WI38 (cell line): ENCODE measurements at regions not wholly inside any gene's neighbourhood (a gene's known extent, or its start where the extent isn't known, plus 50 kb on each side); places are given as distances from the start of the nearest gene placed in this dataset.

Source experiments
- H3K4me3 ChIP-seq: 2 replicates; pipeline ENCODE4 v1.5.1; 2011; ENCODE audit warnings: low read depth, mild to moderate bottlenecking, control low read depth, low read length
- CTCF ChIP-seq: IDR thresholded peaks from 2 replicates; pipeline ENCODE4 v1.5.1; 2012; ENCODE audit warnings: low read depth, mild to moderate bottlenecking, control low read depth, low read length

GRCh38 chr14:65269732-65270131 lies 142.8 kb upstream of the FUT8 start:
- TF ChIP-seq CTCF, result no peak
- H3K4me3 ChIP-seq, result no peak overlapping the region

GRCh38 chr14:65277027-65277426 lies 135.5 kb upstream of the FUT8 start:
- TF ChIP-seq CTCF, result no peak
- no peak overlapping the region for H3K4me3 ChIP-seq

- TF ChIP-seq CTCF, result no peak
- no peak overlapping the region for H3K4me3 ChIP-seq
Measured at GRCh38 chr14:65277580-65278270, 134.8 kb upstream of the FUT8 start.

- TF ChIP-seq CTCF, result no peak
- H3K4me3 ChIP-seq, result no peak overlapping the region
Measured at GRCh38 chr14:65278589-65278988, 133.9 kb upstream of the FUT8 start.

GRCh38 chr14:65279510-65279909 lies 133.0 kb upstream of the FUT8 start:
- H3K4me3 ChIP-seq, result no peak overlapping the region
- no peak for TF ChIP-seq CTCF

GRCh38 chr14:65279958-65280357 lies 132.6 kb upstream of the FUT8 start:
- no peak overlapping the region for H3K4me3 ChIP-seq
- TF ChIP-seq CTCF, result no peak

- TF ChIP-seq CTCF, result no peak
Measured at GRCh38 chr14:65280653-65281052, 131.9 kb upstream of the FUT8 start.

More at GRCh38 chr14:65280653-65281052, 131.9 kb upstream of the FUT8 start:
- H3K4me3 ChIP-seq, result no peak overlapping the region
